H9 (cell line): ENCODE measurements at regions not wholly inside any gene's neighbourhood (a gene's known extent, or its start where the extent isn't known, plus 50 kb on each side); places are given as distances from the start of the nearest gene placed in this dataset.
A peak's percentile ranks its signal among the peaks of the same experiment; 100 is the strongest.

Source experiments
- DNase-seq: peaks from one replicate; pipeline ENCODE4 v3.0.0-alpha.2; 2017
- H2AFZ ChIP-seq: one replicate; pipeline ENCODE4 v1.6.1; 2013; ENCODE audit warnings: mild to moderate bottlenecking, low read length, control low read depth, moderate library complexity
- H2AK5ac ChIP-seq: 2 replicates; pipeline ENCODE4 v1.6.1; 2013; ENCODE audit warnings: low read length, control low read depth, mixed read lengths; ENCODE audit not compliant: insufficient read length
- H2BK120ac ChIP-seq: one replicate; pipeline ENCODE4 v1.6.1; 2013; ENCODE audit warnings: low read depth, mild to moderate bottlenecking, low read length, control low read depth, inconsistent platforms; ENCODE audit not compliant: poor library complexity, severe bottlenecking
- H2BK12ac ChIP-seq: 2 replicates; pipeline ENCODE4 v1.6.1; 2013; ENCODE audit warnings: low read length, control low read depth, mixed read lengths, low read depth; ENCODE audit not compliant: insufficient read length
- H2BK15ac ChIP-seq: 2 replicates; pipeline ENCODE4 v1.6.1; 2013; ENCODE audit warnings: low read depth, low read length, control low read depth
- H2BK20ac ChIP-seq: one replicate; pipeline ENCODE4 v1.6.1; 2013; ENCODE audit warnings: low read depth, mild to moderate bottlenecking, low read length, control low read depth, inconsistent platforms; ENCODE audit not compliant: poor library complexity, severe bottlenecking
- H2BK5ac ChIP-seq: 2 replicates; pipeline ENCODE4 v1.6.1; 2013; ENCODE audit warnings: low read length, control low read depth, mixed read lengths; ENCODE audit not compliant: insufficient read length
- H3K14ac ChIP-seq: 2 replicates; pipeline ENCODE4 v1.6.1; 2013; ENCODE audit warnings: low read length, control low read depth; ENCODE audit not compliant: insufficient read depth
- H3K18ac ChIP-seq: 2 replicates; pipeline ENCODE4 v1.6.1; 2013; ENCODE audit warnings: low read depth, mild to moderate bottlenecking, mixed read lengths, low read length, control low read depth; ENCODE audit not compliant: insufficient read length
- H3K23ac ChIP-seq: 2 replicates; pipeline ENCODE4 v1.6.1; 2013; ENCODE audit warnings: low read length, control low read depth, mixed read lengths, low read depth; ENCODE audit not compliant: insufficient read length
- H3K23me2 ChIP-seq: 2 replicates; pipeline ENCODE4 v1.6.1; 2013; ENCODE audit warnings: low read depth, mild to moderate bottlenecking, mixed read lengths, low read length, control low read depth; ENCODE audit not compliant: insufficient read length, poor library complexity, severe bottlenecking
- H3K27ac ChIP-seq: 2 replicates; pipeline ENCODE4 v1.5.1; 2013; ENCODE audit warnings: low read length, control low read depth, mixed read lengths, low read depth; ENCODE audit not compliant: insufficient read length
- H3K27me3 ChIP-seq: 2 replicates; pipeline ENCODE4 v1.6.1; 2013; ENCODE audit warnings: low read length, control low read depth, inconsistent platforms; ENCODE audit not compliant: insufficient read depth
- H3K4ac ChIP-seq: 2 replicates; pipeline ENCODE4 v1.6.1; 2013; ENCODE audit warnings: low read depth, mild to moderate bottlenecking, control low read depth, inconsistent platforms, low read length, moderate library complexity
- H3K4me1 ChIP-seq: 2 replicates; pipeline ENCODE4 v1.6.1; 2013; ENCODE audit warnings: low read length, control low read depth, inconsistent platforms; ENCODE audit not compliant: insufficient read depth
- H3K4me2 ChIP-seq: 2 replicates; pipeline ENCODE4 v1.6.1; 2013; ENCODE audit warnings: low read length, control low read depth, mixed read lengths; ENCODE audit not compliant: insufficient read length, insufficient read depth
- H3K56ac ChIP-seq: 2 replicates; pipeline ENCODE4 v1.6.1; 2013; ENCODE audit warnings: low read depth, mild to moderate bottlenecking, mixed read lengths, low read length, control low read depth; ENCODE audit not compliant: insufficient read length
- H3K79me1 ChIP-seq: 2 replicates; pipeline ENCODE4 v1.6.1; 2013; ENCODE audit warnings: low read depth, mild to moderate bottlenecking, moderate library complexity, low read length, control low read depth, inconsistent platforms; ENCODE audit not compliant: insufficient read depth, poor library complexity, severe bottlenecking
- H3K79me2 ChIP-seq: 2 replicates; pipeline ENCODE4 v1.6.1; 2013; ENCODE audit warnings: low read length, control low read depth, inconsistent platforms; ENCODE audit not compliant: insufficient read depth
- H3K9ac ChIP-seq: 2 replicates; pipeline ENCODE4 v1.6.1; 2013; ENCODE audit warnings: low read length, control low read depth, mixed read lengths; ENCODE audit not compliant: insufficient read length; ENCODE audit errors: extremely low read depth
- H3K9me3 ChIP-seq: one replicate; pipeline ENCODE4 v1.6.1; 2013; ENCODE audit warnings: low read depth, low read length, inconsistent platforms; ENCODE audit not compliant: control insufficient read depth
- H3T11ph ChIP-seq: one replicate; pipeline ENCODE4 v1.6.1; 2013; ENCODE audit warnings: mild to moderate bottlenecking, low read length, control low read depth, inconsistent platforms
- H4K20me1 ChIP-seq: one replicate; pipeline ENCODE4 v1.6.1; 2013; ENCODE audit not compliant: control insufficient read depth, insufficient read length, insufficient read depth
- H4K5ac ChIP-seq: 2 replicates; pipeline ENCODE4 v1.6.1; 2013; ENCODE audit warnings: low read depth, mild to moderate bottlenecking, mixed read lengths, low read length, control low read depth; ENCODE audit not compliant: insufficient read length
- H4K8ac ChIP-seq: replicated peaks from 2 replicates; pipeline ENCODE4 v1.6.1; 2013; ENCODE audit warnings: low read length, control low read depth, mixed read lengths, low read depth; ENCODE audit not compliant: insufficient read length
- H4K91ac ChIP-seq: 2 replicates; pipeline ENCODE4 v1.6.1; 2013; ENCODE audit warnings: low read depth, mild to moderate bottlenecking, moderate library complexity, mixed read lengths, low read length, control low read depth; ENCODE audit not compliant: insufficient read length
- H3K27ac Mint-ChIP-seq, 3 experiments: 2 replicates in 2 of 3; 3 replicates in 1 of 3; pipeline ENCODE4 v1.8.0; 2020 to 2021; ENCODE audit warnings: mixed read lengths in 3 of 3, mild to moderate bottlenecking in 1 of 3, moderate library complexity in 1 of 3
- H3K27me3 Mint-ChIP-seq: 2 replicates; pipeline ENCODE4 v1.8.0; 2021; ENCODE audit warnings: low read depth, mild to moderate bottlenecking, moderate library complexity, mixed read lengths
- H3K36me3 Mint-ChIP-seq, 3 experiments: 2 replicates in 2 of 3; 3 replicates in 1 of 3; pipeline ENCODE4 v1.8.0; 2020 to 2021; ENCODE audit warnings: low read depth in 3 of 3, mixed read lengths in 3 of 3; ENCODE audit not compliant: insufficient read depth in 1 of 3
- H3K4me1 Mint-ChIP-seq, 2 experiments: 2 replicates each; pipeline ENCODE4 v1.8.0; 2020; ENCODE audit warnings: mixed read lengths in 2 of 2
- H3K4me3 Mint-ChIP-seq, 2 experiments: 2 replicates in 1 of 2; 3 replicates in 1 of 2; pipeline ENCODE4 v1.8.0; 2020 to 2021; ENCODE audit warnings: mild to moderate bottlenecking in 2 of 2, mixed read lengths in 2 of 2, moderate library complexity in 1 of 2
- H3K9me3 Mint-ChIP-seq, 2 experiments: 2 replicates in 1 of 2; 3 replicates in 1 of 2; pipeline ENCODE4 v1.8.0; 2020; ENCODE audit warnings: mild to moderate bottlenecking in 2 of 2, mixed read lengths in 2 of 2, moderate library complexity in 1 of 2
- CTCF ChIP-seq: fragments of 200-600 bp; sonication (generic); conservative IDR thresholded peaks from 3 replicates; pipeline ENCODE4 v1.8.0; 2021; ENCODE audit warnings: antibody characterized with exemption, mild to moderate bottlenecking
- WGBS: extraction: QIAGEN DNeasy Blood & Tissue Kit; methylation state at CpG from one replicate; pipeline ENCODE4 v1.1.7; 2013; ENCODE audit warnings: missing lambda C conversion rate, low lambda C conversion rate, mixed read lengths; ENCODE audit not compliant: insufficient read length; ENCODE audit errors: extremely low coverage; 5-methylcytosine and 5-hydroxymethylcytosine counted together

DNA sequence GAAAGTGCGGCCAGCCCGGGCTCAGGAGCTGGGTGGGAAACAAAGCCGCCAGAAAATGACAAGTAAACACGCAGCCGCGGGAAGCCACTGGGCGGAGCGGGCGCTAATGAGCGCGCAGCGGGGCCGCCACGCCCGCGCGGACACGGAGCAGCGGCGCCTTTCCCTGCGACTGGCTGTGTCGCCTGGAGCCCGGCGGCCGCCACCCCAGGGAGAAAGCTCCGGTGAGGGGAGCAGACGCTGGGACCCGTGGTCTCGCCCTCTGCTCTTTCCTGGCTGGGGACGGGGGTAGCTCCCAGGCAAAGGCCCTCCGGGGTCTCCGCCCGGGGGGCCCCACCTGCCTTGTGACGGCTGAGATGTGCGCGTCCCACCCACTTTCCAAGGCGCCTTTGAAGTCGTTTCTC, 54.9 kb downstream of the PRR18 start:
- H2AFZ ChIP-seq: no peak overlapping the region
- H3K27ac Mint-ChIP-seq: no peak overlapping the region

More for the DNA sequence above, 54.9 kb downstream of the PRR18 start:
- no peaks in the 10 kb centered on the region for H3K36me3 Mint-ChIP-seq
- no peaks in the 10 kb centered on the region for H3K79me1 ChIP-seq
- no peak overlapping the region for H2BK5ac ChIP-seq
- no peak overlapping the region for H3K56ac ChIP-seq
- H2BK120ac ChIP-seq: no peak overlapping the region
- no peak for TF ChIP-seq CTCF
- peaks cover 5% of the 10 kb centered on the region for H3K23me2 ChIP-seq
- no peak overlapping the region for H2BK15ac ChIP-seq
- H3K18ac ChIP-seq: no peak overlapping the region
- peak; percentile 46 for DNase-seq
- no peaks in the 10 kb centered on the region for H3K4me1 ChIP-seq
- H3T11ph ChIP-seq: no peak overlapping the region
- H3K4me3 Mint-ChIP-seq: peak overlapping the region; percentile 44 to 80
- no peak overlapping the region for H3K9ac ChIP-seq
- H4K8ac ChIP-seq: no peak overlapping the region
- H2BK20ac ChIP-seq: no peak overlapping the region
- peak overlapping the region; percentile 62 for H3K4me2 ChIP-seq
- H3K27me3 Mint-ChIP-seq: peaks cover 82% of the 10 kb centered on the region
- H4K91ac ChIP-seq: no peak overlapping the region
- peaks cover 19% of the 10 kb centered on the region; the same call in 1 of the 2 replicates for H3K27me3 ChIP-seq
- H3K27ac ChIP-seq: no peak overlapping the region
- no peaks in the 10 kb centered on the region; a peak in 2 of 4 replicates for H3K4me1 Mint-ChIP-seq
- WGBS: no CpG with 5 or more reads among the region's 38 CpGs
- H4K20me1 ChIP-seq: no peaks in the 10 kb centered on the region
- H3K4ac ChIP-seq: no peak overlapping the region
- no peaks in the 10 kb centered on the region for H3K9me3 ChIP-seq
- no peak overlapping the region for H3K14ac ChIP-seq
- no peak overlapping the region for H4K5ac ChIP-seq
- no peaks in the 10 kb centered on the region for H3K79me2 ChIP-seq
- H3K23ac ChIP-seq: no peak overlapping the region
- H3K9me3 Mint-ChIP-seq: no peaks in the 10 kb centered on the region
- H2BK12ac ChIP-seq: no peak overlapping the region
- H2AK5ac ChIP-seq: no peak overlapping the region
